Endodermal cell (in vitro differentiated cells): ENCODE measurements at regions not wholly inside any gene's neighbourhood (a gene's known extent, or its start where the extent isn't known, plus 50 kb on each side); places are given as distances from the start of the nearest gene placed in this dataset.

Experiments
- DNase-seq: peaks from one replicate; pipeline ENCODE4 v3.0.0-alpha.2; 2017
- H3K27ac ChIP-seq: 2 replicates; pipeline ENCODE4 v1.5.1; 2013; ENCODE audit warnings: mild to moderate bottlenecking, low read depth, low read length, moderate library complexity
- H3K27me3 ChIP-seq: 2 replicates; pipeline ENCODE4 v1.6.1; 2013; ENCODE audit warnings: mild to moderate bottlenecking, low read length, moderate library complexity; ENCODE audit not compliant: insufficient read depth, control insufficient read depth, poor library complexity, severe bottlenecking
- H3K36me3 ChIP-seq: 2 replicates; pipeline ENCODE4 v1.7.0; 2013; ENCODE audit warnings: mild to moderate bottlenecking, low read length, moderate library complexity; ENCODE audit not compliant: control insufficient read depth, insufficient read depth
- H3K4me1 ChIP-seq: one replicate; pipeline ENCODE4 v1.7.0; 2013; ENCODE audit warnings: low read length; ENCODE audit not compliant: control insufficient read depth, insufficient read depth
- H3K4me3 ChIP-seq: 2 replicates; pipeline ENCODE4 v1.5.1; 2013; ENCODE audit warnings: mild to moderate bottlenecking, low read length, moderate library complexity
- H3K9ac ChIP-seq: 2 replicates; pipeline ENCODE4 v1.6.1; 2013; ENCODE audit warnings: mild to moderate bottlenecking, low read length, moderate library complexity; ENCODE audit not compliant: poor library complexity, severe bottlenecking; ENCODE audit errors: extremely low read depth
- H3K9me3 ChIP-seq: 2 replicates; pipeline ENCODE4 v1.6.1; 2013; ENCODE audit warnings: mild to moderate bottlenecking, low read length, moderate library complexity; ENCODE audit not compliant: control insufficient read depth
- H3K27ac Mint-ChIP-seq: 2 replicates; pipeline ENCODE4 v1.8.0; 2020; ENCODE audit warnings: mixed read lengths
- H3K27me3 Mint-ChIP-seq: 2 replicates; pipeline ENCODE4 v1.8.0; 2021; ENCODE audit warnings: mild to moderate bottlenecking, mixed read lengths; ENCODE audit not compliant: insufficient read depth
- H3K36me3 Mint-ChIP-seq: 2 replicates; pipeline ENCODE4 v1.8.0; 2020; ENCODE audit warnings: low read depth, mixed read lengths
- H3K4me1 Mint-ChIP-seq: 2 replicates; pipeline ENCODE4 v1.8.0; 2020; ENCODE audit warnings: mixed read lengths
- H3K4me3 Mint-ChIP-seq: 2 replicates; pipeline ENCODE4 v1.8.0; 2020; ENCODE audit warnings: mild to moderate bottlenecking, moderate library complexity, mixed read lengths
- H3K9me3 Mint-ChIP-seq: 2 replicates; pipeline ENCODE4 v1.8.0; 2020; ENCODE audit warnings: mild to moderate bottlenecking, mixed read lengths
- WGBS, 2 experiments: methylation state at CpG; one replicate each; pipeline versions ENCODE4 v1.1.5 to v1.1.7; 2013; ENCODE audit warnings: missing lambda C conversion rate in 2 of 2, mixed read lengths in 1 of 2; ENCODE audit not compliant: insufficient coverage in 1 of 2, insufficient read length in 1 of 2; 5-methylcytosine and 5-hydroxymethylcytosine counted together
- TF ChIP-seq, protein P1 (sequence below): fragments of 200-600 bp; sonication (generic); conservative IDR thresholded peaks from 2 replicates; pipeline ENCODE4 v1.5.0; 2021; ENCODE audit warnings: antibody characterized with exemption, mild to moderate bottlenecking

DNA sequence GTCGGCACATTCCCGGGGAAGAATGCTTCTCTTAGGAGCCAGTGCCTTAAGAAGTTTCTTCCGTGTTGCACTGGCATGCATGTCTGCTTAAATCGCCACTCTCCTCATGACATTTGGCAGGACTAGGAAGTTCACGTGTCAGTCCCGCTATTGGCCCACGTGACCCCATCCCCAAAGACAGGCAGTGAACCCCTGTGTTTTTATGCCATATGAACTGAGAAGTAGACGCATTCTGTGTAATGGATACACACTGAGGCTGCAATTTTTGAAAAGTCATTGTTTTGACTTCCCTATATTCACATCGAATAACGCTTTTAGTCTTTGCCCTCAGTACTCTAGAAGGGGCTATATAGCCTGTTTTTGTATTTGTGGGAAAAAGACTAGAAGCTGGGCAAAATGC lies 125.6 kb upstream of the TBL1XR1 start:
- no peak for DNase-seq
- Mint-ChIP-seq H3K27ac (no peak overlapping the region), H3K4me3 (no peak overlapping the region), H3K36me3 (no peaks in the 10 kb centered on the region), H3K4me1 (peaks cover 10% of the 10 kb centered on the region), H3K9me3 (peaks cover 4% of the 10 kb centered on the region), H3K27me3 (no peaks in the 10 kb centered on the region)
- H3K4me3 ChIP-seq: no peak overlapping the region
- no peaks in the 10 kb centered on the region for H3K4me1 ChIP-seq
- TF ChIP-seq, protein P1, sequence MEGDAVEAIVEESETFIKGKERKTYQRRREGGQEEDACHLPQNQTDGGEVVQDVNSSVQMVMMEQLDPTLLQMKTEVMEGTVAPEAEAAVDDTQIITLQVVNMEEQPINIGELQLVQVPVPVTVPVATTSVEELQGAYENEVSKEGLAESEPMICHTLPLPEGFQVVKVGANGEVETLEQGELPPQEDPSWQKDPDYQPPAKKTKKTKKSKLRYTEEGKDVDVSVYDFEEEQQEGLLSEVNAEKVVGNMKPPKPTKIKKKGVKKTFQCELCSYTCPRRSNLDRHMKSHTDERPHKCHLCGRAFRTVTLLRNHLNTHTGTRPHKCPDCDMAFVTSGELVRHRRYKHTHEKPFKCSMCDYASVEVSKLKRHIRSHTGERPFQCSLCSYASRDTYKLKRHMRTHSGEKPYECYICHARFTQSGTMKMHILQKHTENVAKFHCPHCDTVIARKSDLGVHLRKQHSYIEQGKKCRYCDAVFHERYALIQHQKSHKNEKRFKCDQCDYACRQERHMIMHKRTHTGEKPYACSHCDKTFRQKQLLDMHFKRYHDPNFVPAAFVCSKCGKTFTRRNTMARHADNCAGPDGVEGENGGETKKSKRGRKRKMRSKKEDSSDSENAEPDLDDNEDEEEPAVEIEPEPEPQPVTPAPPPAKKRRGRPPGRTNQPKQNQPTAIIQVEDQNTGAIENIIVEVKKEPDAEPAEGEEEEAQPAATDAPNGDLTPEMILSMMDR: no peak
- H3K9ac ChIP-seq: no peak overlapping the region
- H3K27me3 ChIP-seq: no peaks in the 10 kb centered on the region
- H3K27ac ChIP-seq: no peak overlapping the region
- H3K9me3 ChIP-seq: no peaks in the 10 kb centered on the region
- no peaks in the 10 kb centered on the region for H3K36me3 ChIP-seq
- 95 to 96% methylated on average over 9 to 10 of the region's 10 CpGs for WGBS, 2 experiments

DNA sequence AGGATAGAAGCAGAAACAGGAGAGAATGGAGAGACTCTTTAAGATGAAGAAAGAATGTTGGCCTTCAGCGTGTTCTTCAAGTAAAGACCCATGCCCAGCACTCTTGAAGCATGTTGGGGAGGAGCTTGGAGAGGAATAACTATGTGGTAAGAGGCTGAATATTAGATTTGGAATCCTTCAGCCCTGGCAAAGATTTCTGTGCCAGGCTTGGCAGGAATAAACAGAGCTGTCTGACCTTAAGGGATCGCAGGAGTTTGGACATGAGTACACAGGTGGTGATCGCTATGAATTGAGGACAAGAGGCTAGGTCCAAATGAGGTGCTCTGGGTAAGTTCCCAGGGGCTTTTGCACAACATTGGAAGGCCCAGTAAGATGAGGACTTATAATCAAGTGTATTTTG lies 132.6 kb upstream of the TBL1XR1 start:
- TF ChIP-seq, protein P1: no peak
- WGBS, 2 experiments: 94 to 95% methylated on average over 3 of the region's 3 CpGs
- Mint-ChIP-seq H3K36me3 (no peaks in the 10 kb centered on the region), H3K27me3 (no peaks in the 10 kb centered on the region), H3K9me3 (no peaks in the 10 kb centered on the region), H3K4me3 (no peak overlapping the region), H3K27ac (no peak overlapping the region), H3K4me1 (peaks cover 4% of the 10 kb centered on the region)
- Histone ChIP-seq H3K9me3 (no peaks in the 10 kb centered on the region), H3K4me1 (no peaks in the 10 kb centered on the region), H3K27me3 (no peaks in the 10 kb centered on the region), H3K27ac (no peak overlapping the region), H3K9ac (no peak overlapping the region), H3K36me3 (no peaks in the 10 kb centered on the region), H3K4me3 (no peak overlapping the region)
- DNase-seq: no peak

DNA sequence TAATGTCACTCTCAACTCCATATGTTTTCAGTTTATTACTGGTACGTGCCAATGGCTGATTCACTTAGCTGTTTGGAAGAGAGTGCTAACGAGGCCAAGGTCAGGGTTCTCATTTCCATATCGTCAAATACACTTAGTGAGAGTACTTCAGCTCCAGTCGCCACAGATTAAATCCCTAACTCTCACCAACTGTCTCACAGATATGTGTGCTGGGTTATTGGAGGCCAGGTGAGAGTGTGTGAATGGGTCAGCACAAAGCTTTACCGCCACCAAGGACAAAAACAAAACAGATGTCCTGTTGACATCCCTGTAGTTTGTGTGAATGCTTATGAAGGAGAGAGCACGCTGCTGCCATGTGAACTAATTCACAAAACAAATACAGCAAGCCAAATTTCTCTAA lies 133.5 kb upstream of the TBL1XR1 start:
- Mint-ChIP-seq H3K9me3 (no peaks in the 10 kb centered on the region), H3K4me1 (peaks cover 4% of the 10 kb centered on the region), H3K27ac (no peak overlapping the region), H3K4me3 (no peak overlapping the region), H3K27me3 (peaks cover 1% of the 10 kb centered on the region), H3K36me3 (no peaks in the 10 kb centered on the region)
- no peaks in the 10 kb centered on the region for H3K36me3 ChIP-seq
- 83 to 85% methylated on average over 2 to 5 of the region's 6 CpGs for WGBS, 2 experiments
- TF ChIP-seq, protein P1: no peak
- no peak overlapping the region for H3K27ac ChIP-seq
- H3K9me3 ChIP-seq: no peaks in the 10 kb centered on the region
- no peaks in the 10 kb centered on the region for H3K4me1 ChIP-seq
- no peaks in the 10 kb centered on the region for H3K27me3 ChIP-seq
- peak; percentile 61 for DNase-seq
- no peak overlapping the region for H3K9ac ChIP-seq
- no peak overlapping the region for H3K4me3 ChIP-seq
